Prostate gland (tissue), 2 donors: ENCODE measurements at regions not wholly inside any gene's neighbourhood (a gene's known extent, or its start where the extent isn't known, plus 50 kb on each side); places are given as distances from the start of the nearest gene placed in this dataset.

Experiments used
- POLR2A ChIP-seq: fragments of 450-650 bp; IDR thresholded peaks from one replicate; pipeline ENCODE4 v1.6.1; 2016; ENCODE audit warnings: antibody characterized with exemption, mild to moderate bottlenecking
- POLR2AphosphoS5 ChIP-seq: sonication (generic); formaldehyde crosslinking; IDR thresholded peaks from one replicate; pipeline ENCODE4 v1.6.1; 2017; ENCODE audit warnings: antibody characterized with exemption
- TF ChIP-seq, protein P1 (sequence below), 4 experiments: fragments of 200-600 bp in 2 of 4; fragments of 450-650 bp in 2 of 4; sonication (generic) in 2 of 4; IDR thresholded peaks; 1 replicate in 3 of 4; 2 replicates in 1 of 4; pipeline ENCODE4 v1.5.1; 2016 to 2019; ENCODE audit warnings: antibody characterized with exemption in 4 of 4, mild to moderate bottlenecking in 2 of 4, moderate library complexity in 2 of 4

GRCh38 chr22:48573766-48574165 is 1253.9 kb downstream of the BRD1 start:
- TF ChIP-seq, protein P1, sequence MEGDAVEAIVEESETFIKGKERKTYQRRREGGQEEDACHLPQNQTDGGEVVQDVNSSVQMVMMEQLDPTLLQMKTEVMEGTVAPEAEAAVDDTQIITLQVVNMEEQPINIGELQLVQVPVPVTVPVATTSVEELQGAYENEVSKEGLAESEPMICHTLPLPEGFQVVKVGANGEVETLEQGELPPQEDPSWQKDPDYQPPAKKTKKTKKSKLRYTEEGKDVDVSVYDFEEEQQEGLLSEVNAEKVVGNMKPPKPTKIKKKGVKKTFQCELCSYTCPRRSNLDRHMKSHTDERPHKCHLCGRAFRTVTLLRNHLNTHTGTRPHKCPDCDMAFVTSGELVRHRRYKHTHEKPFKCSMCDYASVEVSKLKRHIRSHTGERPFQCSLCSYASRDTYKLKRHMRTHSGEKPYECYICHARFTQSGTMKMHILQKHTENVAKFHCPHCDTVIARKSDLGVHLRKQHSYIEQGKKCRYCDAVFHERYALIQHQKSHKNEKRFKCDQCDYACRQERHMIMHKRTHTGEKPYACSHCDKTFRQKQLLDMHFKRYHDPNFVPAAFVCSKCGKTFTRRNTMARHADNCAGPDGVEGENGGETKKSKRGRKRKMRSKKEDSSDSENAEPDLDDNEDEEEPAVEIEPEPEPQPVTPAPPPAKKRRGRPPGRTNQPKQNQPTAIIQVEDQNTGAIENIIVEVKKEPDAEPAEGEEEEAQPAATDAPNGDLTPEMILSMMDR (IDR thresholded peaks at IDR 0.05) = no peak
- TF ChIP-seq POLR2A (no peak), POLR2AphosphoS5 (no peak)
